ENCODE measurements at regions not wholly inside any gene's neighbourhood (a gene's known extent, or its start where the extent isn't known, plus 50 kb on each side); places are given as distances from the start of the nearest gene placed in this dataset.

DNA sequence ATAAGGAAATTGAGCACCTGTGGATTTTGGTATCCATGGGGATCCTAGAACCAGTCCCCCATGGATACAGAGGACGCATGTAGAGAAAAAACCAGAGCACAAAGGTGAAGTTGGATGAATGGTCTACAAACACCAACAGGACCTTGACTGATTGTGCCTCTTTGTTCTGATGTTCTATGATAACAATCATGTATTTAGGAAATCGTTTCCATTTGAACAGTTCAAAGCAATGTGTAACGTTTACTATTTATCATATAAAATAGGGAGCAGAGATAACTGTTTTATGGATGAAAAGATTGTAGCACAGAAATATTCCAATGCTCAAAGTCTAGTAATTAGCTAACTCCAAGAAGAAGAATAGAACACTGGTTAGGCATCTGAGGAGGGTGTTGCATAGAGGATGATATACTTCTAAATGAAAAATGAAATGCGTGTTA, 116.3 kb upstream of the FN1 start:
- in situ Hi-C loops (cut with MboI), result no loop called here
- POLR2A ChIA-PET, result no interaction called here
- TF ChIP-seq FOS (IDR thresholded peaks at IDR 0.05; ENCODE audit: extremely low read depth, insufficient read length) (no peak), MAFF (IDR thresholded peaks at IDR 0.05; ENCODE audit: low read length) (no peak), MTA1 (IDR thresholded peaks at IDR 0.05; ENCODE audit: borderline replicate concordance) (no peak), ZNF277 (CRISPR knock-in tag; IDR thresholded peaks at IDR 0.05; ENCODE audit: borderline replicate concordance) (no peak), SUPT5H (IDR thresholded peaks at IDR 0.05) (no peak), ZBTB8A (IDR thresholded peaks at IDR 0.05; ENCODE audit: partially characterized antibody) (no peak), HINFP (tag; conservative IDR thresholded peaks at IDR 0.05; ENCODE audit: low read depth) (no peak), SMAD1 (IDR thresholded peaks at IDR 0.05; ENCODE audit: low read depth, low read length, partially characterized antibody) (no peak), SOX6 (IDR thresholded peaks at IDR 0.05) (no peak)
- TF ChIP-seq, protein P1, sequence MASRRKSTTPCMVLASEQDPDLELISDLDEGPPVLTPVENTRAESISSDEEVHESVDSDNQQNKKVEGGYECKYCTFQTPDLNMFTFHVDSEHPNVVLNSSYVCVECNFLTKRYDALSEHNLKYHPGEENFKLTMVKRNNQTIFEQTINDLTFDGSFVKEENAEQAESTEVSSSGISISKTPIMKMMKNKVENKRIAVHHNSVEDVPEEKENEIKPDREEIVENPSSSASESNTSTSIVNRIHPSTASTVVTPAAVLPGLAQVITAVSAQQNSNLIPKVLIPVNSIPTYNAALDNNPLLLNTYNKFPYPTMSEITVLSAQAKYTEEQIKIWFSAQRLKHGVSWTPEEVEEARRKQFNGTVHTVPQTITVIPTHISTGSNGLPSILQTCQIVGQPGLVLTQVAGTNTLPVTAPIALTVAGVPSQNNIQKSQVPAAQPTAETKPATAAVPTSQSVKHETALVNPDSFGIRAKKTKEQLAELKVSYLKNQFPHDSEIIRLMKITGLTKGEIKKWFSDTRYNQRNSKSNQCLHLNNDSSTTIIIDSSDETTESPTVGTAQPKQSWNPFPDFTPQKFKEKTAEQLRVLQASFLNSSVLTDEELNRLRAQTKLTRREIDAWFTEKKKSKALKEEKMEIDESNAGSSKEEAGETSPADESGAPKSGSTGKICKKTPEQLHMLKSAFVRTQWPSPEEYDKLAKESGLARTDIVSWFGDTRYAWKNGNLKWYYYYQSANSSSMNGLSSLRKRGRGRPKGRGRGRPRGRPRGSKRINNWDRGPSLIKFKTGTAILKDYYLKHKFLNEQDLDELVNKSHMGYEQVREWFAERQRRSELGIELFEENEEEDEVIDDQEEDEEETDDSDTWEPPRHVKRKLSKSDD (conservative IDR thresholded peaks at IDR 0.05; ENCODE audit: low read length), result no peak
- TF ChIP-seq, protein P2, sequence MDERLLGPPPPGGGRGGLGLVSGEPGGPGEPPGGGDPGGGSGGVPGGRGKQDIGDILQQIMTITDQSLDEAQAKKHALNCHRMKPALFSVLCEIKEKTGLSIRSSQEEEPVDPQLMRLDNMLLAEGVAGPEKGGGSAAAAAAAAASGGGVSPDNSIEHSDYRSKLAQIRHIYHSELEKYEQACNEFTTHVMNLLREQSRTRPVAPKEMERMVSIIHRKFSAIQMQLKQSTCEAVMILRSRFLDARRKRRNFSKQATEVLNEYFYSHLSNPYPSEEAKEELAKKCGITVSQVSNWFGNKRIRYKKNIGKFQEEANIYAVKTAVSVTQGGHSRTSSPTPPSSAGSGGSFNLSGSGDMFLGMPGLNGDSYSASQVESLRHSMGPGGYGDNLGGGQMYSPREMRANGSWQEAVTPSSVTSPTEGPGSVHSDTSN (CRISPR knock-in tag; IDR thresholded peaks at IDR 0.05; ENCODE audit: low read depth), result no peak
- TF ChIP-seq, protein P2 (tag; conservative IDR thresholded peaks at IDR 0.05; ENCODE audit: low read depth), result no peak

More for the DNA sequence above, 116.3 kb upstream of the FN1 start:
- Histone ChIP-seq H3K9me3 (replicated peaks; ENCODE audit: control insufficient read depth, insufficient read depth, low read depth, low read length) (no peaks in the 10 kb centered on the region), H3K4me2 (ENCODE audit: insufficient read depth, low read length) (no peak overlapping the region), H4K20me1 (replicated peaks; ENCODE audit: control insufficient read depth, insufficient read depth, low read length) (no peaks in the 10 kb centered on the region), H3K9ac (ENCODE audit: insufficient read depth in 1 of 2, low read depth in 2 of 2, low read length in 2 of 2) (no peak overlapping the region), H3K36me3 (ENCODE audit: control insufficient read depth, insufficient read depth, low read length) (no peaks in the 10 kb centered on the region), H3K4me1 (replicated peaks in 1 of 2; ENCODE audit: control insufficient read depth in 2 of 2, insufficient read depth in 2 of 2, low read length in 2 of 2) (no peaks in the 10 kb centered on the region), H3K27ac (ENCODE audit: extremely low read depth, low read depth, low read length) (no peak overlapping the region), H3K27me3 (ENCODE audit: control insufficient read depth in 2 of 2, insufficient read depth in 2 of 2, low read length in 2 of 2) (no peaks in the 10 kb centered on the region), H3K79me2 (ENCODE audit: control insufficient read depth, insufficient read depth, low read length) (no peaks in the 10 kb centered on the region), H2AFZ (ENCODE audit: low read depth, low read length) (no peak overlapping the region), H3K9me1 (ENCODE audit: control insufficient read depth, insufficient read depth, low read length) (no peaks in the 10 kb centered on the region), H3K4me3 (no peak overlapping the region)
- ATAC-seq, result no peak
- no peak for FAIRE-seq
- intact Hi-C loops (cut with micrococcal nuclease), result no loop called here
- no TSS peak for BruUV-seq (replicated peaks)
- DNase-seq (ENCODE audit: extremely low read depth in 1 of 4, low spot score in 3 of 4), result no peak
- 45% methylated on average over 4 of the region's 4 CpGs for WGBS (ENCODE audit: insufficient coverage, low coverage, missing lambda C conversion rate)
- CTCF ChIA-PET (ENCODE audit: low intra/inter-chr PET ratio), result no interaction called here
